GM10266 (cell line): ENCODE measurements at regions not wholly inside any gene's neighbourhood (a gene's known extent, or its start where the extent isn't known, plus 50 kb on each side); places are given as distances from the start of the nearest gene placed in this dataset.
"Not testable (repeated sequence)": the region's sequence is repeated elsewhere in the genome, so short reads cannot be mapped to it uniquely, and the experiment has no call there.

Experiments
- DNase-seq: peaks from one replicate; pipeline ENCODE4 v3.0.0; 2012; ENCODE audit errors: extremely low spot score
- CTCF ChIP-seq: IDR thresholded peaks from 2 replicates; pipeline ENCODE4 v1.5.1; 2012; ENCODE audit warnings: mild to moderate bottlenecking, low read depth; ENCODE audit not compliant: control insufficient read depth, insufficient read depth; ENCODE audit errors: missing control alignments

DNA sequence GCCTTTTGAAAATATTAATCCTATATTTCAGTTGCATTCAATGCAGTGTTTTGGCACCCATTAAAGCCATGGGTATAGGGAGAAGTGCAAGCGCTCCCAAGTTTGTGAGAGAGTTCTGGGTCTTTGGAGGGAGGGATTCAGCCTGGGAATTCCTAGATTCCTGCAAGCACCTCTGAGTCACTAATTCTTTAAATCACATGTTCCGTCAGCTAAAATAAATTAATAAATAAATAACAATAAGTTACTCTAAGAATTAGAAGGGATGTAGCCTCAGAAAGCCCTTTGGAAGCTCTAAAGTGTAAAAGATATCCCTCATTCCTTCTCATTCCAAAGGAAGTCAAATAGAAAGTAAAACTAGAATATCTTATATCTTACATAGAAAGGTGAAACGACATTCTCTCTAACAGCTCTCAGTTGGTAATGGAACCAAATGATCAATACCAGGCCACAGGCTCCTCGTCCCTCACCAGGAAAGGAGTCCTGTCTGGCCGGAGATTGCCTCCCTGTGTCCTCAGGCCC, 222.4 kb upstream of the RBBP8 start:
- DNase-seq: no peak
- no peak for TF ChIP-seq CTCF

GRCh38 chr18:22711192-22711685, 221.9 kb upstream of the RBBP8 start:
- DNase-seq: no peak
- no peak for TF ChIP-seq CTCF

DNA sequence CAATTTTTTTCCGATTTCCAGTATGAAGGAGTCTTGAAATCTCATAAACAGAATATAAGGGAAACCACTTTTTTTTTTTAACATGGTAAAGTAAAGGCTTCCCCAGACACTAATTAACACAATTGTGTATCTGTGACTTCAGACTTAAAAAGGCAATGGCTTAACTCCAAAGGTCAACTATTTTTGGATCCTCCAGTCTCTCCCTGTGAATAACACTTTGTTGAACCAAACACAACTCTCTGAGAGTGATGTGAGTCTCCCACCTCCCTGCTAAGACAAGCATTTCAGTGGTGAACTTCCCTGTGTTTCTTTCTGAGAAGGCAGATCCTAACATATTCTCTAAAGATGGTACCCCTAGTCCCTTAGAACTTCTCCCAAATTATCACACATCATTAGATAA, 219.6 kb upstream of the RBBP8 start:
- no peak for TF ChIP-seq CTCF
- no peak for DNase-seq

- DNase-seq: not testable (repeated sequence)
Measured at GRCh38 chr18:22717536-22717935, 215.6 kb upstream of the RBBP8 start.

DNA sequence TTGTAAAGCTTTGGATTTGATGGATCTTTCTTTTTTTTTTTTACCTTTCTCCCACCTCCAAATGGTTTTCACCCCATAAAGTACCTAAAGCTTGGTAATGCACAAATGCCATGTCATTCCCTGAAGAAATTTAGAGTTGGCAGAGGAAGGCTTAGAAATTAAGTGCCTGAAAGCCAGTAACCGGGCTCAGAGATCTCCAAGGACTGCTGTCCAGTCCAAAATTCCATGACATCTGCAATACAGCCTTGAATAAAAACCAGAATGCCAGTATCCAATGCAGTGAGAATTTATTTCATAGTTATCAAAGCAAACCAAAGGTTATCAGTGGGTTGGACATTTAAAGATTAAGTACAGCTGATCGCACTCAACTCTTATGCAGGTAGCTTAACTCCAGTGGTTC, 209.9 kb upstream of the RBBP8 start:
- TF ChIP-seq CTCF: no peak
- DNase-seq: no peak

GRCh38 chr18:22723773-22724172, 209.4 kb upstream of the RBBP8 start:
- no peak for DNase-seq
- no peak for TF ChIP-seq CTCF

- no peak for DNase-seq
- no peak for TF ChIP-seq CTCF
Measured at GRCh38 chr18:22726469-22726868, 206.7 kb upstream of the RBBP8 start.

- DNase-seq: no peak
- TF ChIP-seq CTCF: no peak
Measured at GRCh38 chr18:22728016-22728415, 205.1 kb upstream of the RBBP8 start.
